ENCODE measurements at regions not wholly inside any gene's neighbourhood (a gene's known extent, or its start where the extent isn't known, plus 50 kb on each side); places are given as distances from the start of the nearest gene placed in this dataset.

DNA sequence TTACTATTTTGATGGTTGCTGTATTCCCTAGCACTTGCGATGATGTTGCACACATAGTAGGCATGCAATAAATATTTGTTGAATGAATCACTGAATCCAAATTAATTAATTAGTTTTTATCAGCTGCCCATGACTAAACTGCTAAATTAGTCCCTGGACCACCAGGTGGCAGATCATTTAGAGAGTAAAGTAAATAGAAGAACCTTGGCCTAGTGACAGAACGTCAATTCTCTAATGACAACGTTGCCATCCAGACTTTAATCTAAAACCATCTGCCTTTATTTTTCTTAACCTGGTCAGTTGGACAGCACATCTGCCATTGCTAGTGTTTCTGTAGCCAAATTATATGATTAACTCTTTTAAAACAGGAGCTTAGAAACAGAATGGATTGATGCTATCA, 457.5 kb downstream of the KIF4B start:
- no peak for TF ChIP-seq GLIS3 (CRISPR knock-in tag; IDR thresholded peaks at IDR 0.05)
- TF ChIP-seq PPARA (CRISPR knock-in tag; IDR thresholded peaks at IDR 0.05; ENCODE audit: borderline replicate concordance) = no peak

Measured in SK-N-SH treated with all-trans-retinoic acid at 6 μM for 48 hours (cell line).